ENCODE measurements at regions not wholly inside any gene's neighbourhood (a gene's known extent, or its start where the extent isn't known, plus 50 kb on each side); places are given as distances from the start of the nearest gene placed in this dataset.

GRCh38 chr18:45350404-45351156 lies 264.7 kb upstream of the SLC14A2 start:
- DNase-seq, result no peak

GRCh38 chr18:45352874-45353273 lies 262.4 kb upstream of the SLC14A2 start:
- no peak for DNase-seq

GRCh38 chr18:45353530-45353929 lies 261.7 kb upstream of the SLC14A2 start:
- no peak for DNase-seq

- no peak for DNase-seq
These were observed 259.2 kb upstream of the SLC14A2 start for GRCh38 chr18:45355944-45356520.

GRCh38 chr18:45357686-45358470 lies 257.4 kb upstream of the SLC14A2 start:
- no peak for DNase-seq

- no peak for DNase-seq
These were observed 255.8 kb upstream of the SLC14A2 start for GRCh38 chr18:45359275-45360009.

- no peak for DNase-seq
These were observed 254.0 kb upstream of the SLC14A2 start for GRCh38 chr18:45361125-45361851.

GRCh38 chr18:45363196-45363595 lies 252.1 kb upstream of the SLC14A2 start:
- DNase-seq, result no peak

- DNase-seq, result no peak
These were observed 249.4 kb upstream of the SLC14A2 start for GRCh38 chr18:45365835-45366234.

GRCh38 chr18:45370255-45371010 lies 244.8 kb upstream of the SLC14A2 start:
- no peak for DNase-seq

GRCh38 chr18:45373286-45373880 lies 241.9 kb upstream of the SLC14A2 start:
- no peak for DNase-seq

GRCh38 chr18:45374236-45374635 lies 241.0 kb upstream of the SLC14A2 start:
- no peak for DNase-seq

- DNase-seq, result no peak
These were observed 240.2 kb upstream of the SLC14A2 start for GRCh38 chr18:45374878-45375630.

GRCh38 chr18:45376193-45376592 lies 239.1 kb upstream of the SLC14A2 start:
- no peak for DNase-seq

- no peak for DNase-seq
These were observed 237.0 kb upstream of the SLC14A2 start for GRCh38 chr18:45378308-45378707.

- no peak for DNase-seq
These were observed 236.3 kb upstream of the SLC14A2 start for GRCh38 chr18:45378933-45379332.

GRCh38 chr18:45379903-45380302 lies 235.4 kb upstream of the SLC14A2 start:
- no peak for DNase-seq

GRCh38 chr18:45381282-45381681 lies 234.0 kb upstream of the SLC14A2 start:
- DNase-seq, result no peak

GRCh38 chr18:45383228-45383627 lies 232.0 kb upstream of the SLC14A2 start:
- no peak for DNase-seq

GRCh38 chr18:45384137-45384961 lies 230.9 kb upstream of the SLC14A2 start:
- DNase-seq, result no peak

Measured in NCI-H1048 (cell line).